RWPE2 (cell line): ENCODE measurements at regions not wholly inside any gene's neighbourhood (a gene's known extent, or its start where the extent isn't known, plus 50 kb on each side); places are given as distances from the start of the nearest gene placed in this dataset.

ENCODE experiments used
- ATAC-seq: fragments of 200-7000 bp; cut with Tn5 transposase; 3 replicates; pipeline ENCODE4 v1.9.1; 2021; ENCODE audit warnings: low read depth
- DNase-seq: peaks from one replicate; pipeline ENCODE4 v3.0.0-alpha.2; 2020; ENCODE audit warnings: low spot score
- H3K27ac ChIP-seq: fragments of 450-650 bp; 2 replicates; pipeline ENCODE4 v1.5.1; 2017; ENCODE audit warnings: mild to moderate bottlenecking; ENCODE audit not compliant: poor library complexity, severe bottlenecking
- H3K27me3 ChIP-seq: fragments of 250-450 bp; sonication (Bioruptor Pico); 2 replicates; pipeline ENCODE4 v1.5.1; 2021; ENCODE audit warnings: mild to moderate bottlenecking, moderate library complexity; ENCODE audit not compliant: insufficient read depth, poor library complexity, severe bottlenecking
- H3K36me3 ChIP-seq: fragments of 250-450 bp; sonication (Bioruptor Pico); 2 replicates; pipeline ENCODE4 v1.5.1; 2020; ENCODE audit warnings: low read depth, mild to moderate bottlenecking, moderate library complexity
- H3K4me1 ChIP-seq: fragments of 250-450 bp; sonication (Bioruptor Pico); 2 replicates; pipeline ENCODE4 v1.5.1; 2021; ENCODE audit warnings: mild to moderate bottlenecking, moderate library complexity; ENCODE audit not compliant: insufficient read depth, poor library complexity, severe bottlenecking
- H3K4me3 ChIP-seq: fragments of 250-450 bp; sonication (Bioruptor Pico); 2 replicates; pipeline ENCODE4 v1.5.1; 2021; ENCODE audit warnings: mild to moderate bottlenecking, moderate library complexity; ENCODE audit not compliant: severe bottlenecking
- H3K9me3 ChIP-seq: fragments of 250-450 bp; sonication (Bioruptor Pico); 2 replicates; pipeline ENCODE4 v1.5.1; 2021; ENCODE audit warnings: mild to moderate bottlenecking, moderate library complexity; ENCODE audit not compliant: severe bottlenecking
- TF ChIP-seq, protein P1 (sequence below): fragments of 450-650 bp; IDR thresholded peaks from one replicate; pipeline ENCODE4 v1.5.1; 2017; ENCODE audit warnings: mild to moderate bottlenecking, moderate library complexity; ENCODE audit not compliant: poor library complexity, severe bottlenecking

DNA sequence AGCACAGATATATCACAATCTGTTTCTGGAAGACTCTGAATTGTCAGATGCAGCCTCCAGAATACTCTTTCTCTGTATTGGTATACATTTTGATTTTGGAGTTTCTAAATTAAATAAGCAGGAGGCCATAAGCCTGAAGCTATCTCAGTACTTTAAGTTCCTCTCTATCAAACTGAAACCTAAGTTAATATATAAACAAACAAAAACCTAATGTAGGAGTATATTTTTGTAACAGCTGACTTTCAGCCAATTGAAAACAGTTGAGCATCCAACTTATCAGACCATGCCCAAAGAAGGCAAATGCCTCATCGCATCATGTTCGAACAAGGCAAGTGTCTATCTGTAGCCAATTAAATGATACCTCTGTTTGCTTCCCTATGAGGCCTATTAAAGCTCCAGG lies 1054.4 kb downstream of the AMY1C start:
- ATAC-seq (no peak), DNase-seq (no peak)
- H3K27ac ChIP-seq, result no peak overlapping the region
- no peaks in the 10 kb centered on the region for H3K9me3 ChIP-seq
- H3K4me1 ChIP-seq, result no peaks in the 10 kb centered on the region
- TF ChIP-seq, protein P1, sequence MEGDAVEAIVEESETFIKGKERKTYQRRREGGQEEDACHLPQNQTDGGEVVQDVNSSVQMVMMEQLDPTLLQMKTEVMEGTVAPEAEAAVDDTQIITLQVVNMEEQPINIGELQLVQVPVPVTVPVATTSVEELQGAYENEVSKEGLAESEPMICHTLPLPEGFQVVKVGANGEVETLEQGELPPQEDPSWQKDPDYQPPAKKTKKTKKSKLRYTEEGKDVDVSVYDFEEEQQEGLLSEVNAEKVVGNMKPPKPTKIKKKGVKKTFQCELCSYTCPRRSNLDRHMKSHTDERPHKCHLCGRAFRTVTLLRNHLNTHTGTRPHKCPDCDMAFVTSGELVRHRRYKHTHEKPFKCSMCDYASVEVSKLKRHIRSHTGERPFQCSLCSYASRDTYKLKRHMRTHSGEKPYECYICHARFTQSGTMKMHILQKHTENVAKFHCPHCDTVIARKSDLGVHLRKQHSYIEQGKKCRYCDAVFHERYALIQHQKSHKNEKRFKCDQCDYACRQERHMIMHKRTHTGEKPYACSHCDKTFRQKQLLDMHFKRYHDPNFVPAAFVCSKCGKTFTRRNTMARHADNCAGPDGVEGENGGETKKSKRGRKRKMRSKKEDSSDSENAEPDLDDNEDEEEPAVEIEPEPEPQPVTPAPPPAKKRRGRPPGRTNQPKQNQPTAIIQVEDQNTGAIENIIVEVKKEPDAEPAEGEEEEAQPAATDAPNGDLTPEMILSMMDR, result no peak
- no peaks in the 10 kb centered on the region for H3K36me3 ChIP-seq
- H3K4me3 ChIP-seq, result no peak overlapping the region
- no peaks in the 10 kb centered on the region for H3K27me3 ChIP-seq

DNA sequence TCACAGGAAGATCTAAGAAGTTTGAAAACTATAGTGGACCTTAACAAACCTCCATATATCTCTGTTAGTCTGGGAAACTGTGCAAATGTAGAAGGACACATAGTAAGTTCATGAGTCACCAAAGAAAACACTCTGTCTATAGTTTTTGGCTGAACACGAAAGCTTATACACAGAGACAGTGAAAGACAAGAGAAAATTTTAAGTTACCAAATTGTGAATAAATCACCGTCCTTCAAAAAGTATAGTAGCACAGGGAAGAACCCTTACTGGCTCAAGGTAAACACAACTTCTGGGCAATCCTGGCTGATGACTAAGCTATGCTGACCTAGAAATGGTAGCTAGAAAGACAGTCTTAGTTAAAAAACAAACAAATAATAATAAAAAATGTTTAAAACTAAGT lies 1057.9 kb downstream of the AMY1C start:
- Histone ChIP-seq H3K36me3 (no peaks in the 10 kb centered on the region), H3K4me1 (no peaks in the 10 kb centered on the region), H3K27me3 (peaks cover 2% of the 10 kb centered on the region), H3K4me3 (no peak overlapping the region), H3K27ac (no peak overlapping the region), H3K9me3 (no peaks in the 10 kb centered on the region)
- TF ChIP-seq, protein P1, result no peak
- ATAC-seq (no peak), DNase-seq (no peak)

DNA sequence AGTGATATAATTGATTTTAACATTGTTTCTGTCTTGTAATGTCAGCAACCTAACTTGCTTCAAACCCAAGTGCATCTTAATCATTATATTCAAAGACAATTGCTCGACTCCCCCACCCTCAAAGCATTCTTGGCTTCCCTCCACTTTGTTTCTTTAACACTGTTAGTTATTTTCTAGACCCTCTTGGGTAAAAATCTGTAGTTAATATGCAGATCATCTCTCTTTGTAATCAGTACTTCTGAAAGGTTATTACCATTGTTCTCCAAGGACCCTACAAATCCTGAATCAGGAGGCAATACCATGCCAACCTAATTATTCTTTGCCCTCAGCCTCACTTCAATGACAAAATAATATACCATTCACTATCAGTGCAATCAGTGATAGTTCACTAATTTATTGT lies 1075.7 kb downstream of the AMY1C start:
- no peak overlapping the region for H3K27ac ChIP-seq

DNA sequence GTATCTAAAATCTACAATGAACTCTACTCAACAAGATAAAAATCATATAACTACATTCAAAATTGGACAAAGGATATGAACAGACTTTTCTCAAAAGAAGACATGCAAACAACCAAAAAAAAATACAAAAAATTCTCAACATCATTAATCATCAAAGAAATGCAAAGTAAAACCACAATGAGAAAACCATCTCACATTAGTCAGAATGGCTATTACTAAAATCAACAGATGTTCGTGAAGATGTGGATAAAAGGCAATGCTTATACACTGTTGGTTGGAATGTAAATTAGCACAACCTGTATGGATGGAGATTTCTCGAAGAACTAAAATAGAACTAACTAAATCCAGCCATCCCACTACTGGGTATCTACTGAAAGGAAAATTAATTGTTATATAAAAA lies 1080.8 kb downstream of the AMY1C start:
- DNase-seq (no peak), ATAC-seq (no peak)
- Histone ChIP-seq H3K36me3 (no peaks in the 10 kb centered on the region), H3K4me3 (no peak overlapping the region), H3K27me3 (no peaks in the 10 kb centered on the region), H3K4me1 (no peaks in the 10 kb centered on the region), H3K9me3 (no peaks in the 10 kb centered on the region), H3K27ac (no peak overlapping the region)
- TF ChIP-seq, protein P1, result no peak

More for the DNA sequence above, 1075.7 kb downstream of the AMY1C start:
- DNase-seq (no peak), ATAC-seq (no peak)
- Histone ChIP-seq H3K4me1 (no peaks in the 10 kb centered on the region), H3K4me3 (no peak overlapping the region), H3K9me3 (no peaks in the 10 kb centered on the region), H3K36me3 (no peaks in the 10 kb centered on the region), H3K27me3 (no peaks in the 10 kb centered on the region)
- TF ChIP-seq, protein P1, result no peak

DNA sequence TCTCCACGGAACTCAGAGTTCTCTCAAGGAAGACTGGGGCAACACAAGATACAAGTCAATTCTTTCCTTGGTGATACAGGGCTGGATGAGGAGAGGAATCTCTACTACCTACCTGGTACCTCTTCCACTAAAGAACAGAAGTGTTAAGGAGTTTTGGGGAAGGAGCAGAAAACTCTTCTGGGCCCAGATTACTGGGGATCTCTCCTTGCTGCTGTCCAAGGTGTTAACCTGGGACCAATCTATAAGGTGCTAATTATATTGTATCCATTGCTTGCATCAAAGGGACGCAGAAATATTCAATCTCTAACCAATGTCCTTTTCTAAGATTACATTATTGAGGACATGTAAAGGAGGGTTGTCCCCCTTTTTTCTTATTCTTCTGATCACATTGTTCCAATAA lies 1102.5 kb downstream of the AMY1C start:
- DNase-seq (no peak), ATAC-seq (no peak)
- Histone ChIP-seq H3K27ac (no peak overlapping the region), H3K27me3 (no peaks in the 10 kb centered on the region), H3K4me3 (no peak overlapping the region), H3K36me3 (no peaks in the 10 kb centered on the region), H3K9me3 (no peaks in the 10 kb centered on the region), H3K4me1 (no peaks in the 10 kb centered on the region)
- TF ChIP-seq, protein P1, result no peak
